ENCODE measurements at regions not wholly inside any gene's neighbourhood (a gene's known extent, or its start where the extent isn't known, plus 50 kb on each side); places are given as distances from the start of the nearest gene placed in this dataset.

DNA sequence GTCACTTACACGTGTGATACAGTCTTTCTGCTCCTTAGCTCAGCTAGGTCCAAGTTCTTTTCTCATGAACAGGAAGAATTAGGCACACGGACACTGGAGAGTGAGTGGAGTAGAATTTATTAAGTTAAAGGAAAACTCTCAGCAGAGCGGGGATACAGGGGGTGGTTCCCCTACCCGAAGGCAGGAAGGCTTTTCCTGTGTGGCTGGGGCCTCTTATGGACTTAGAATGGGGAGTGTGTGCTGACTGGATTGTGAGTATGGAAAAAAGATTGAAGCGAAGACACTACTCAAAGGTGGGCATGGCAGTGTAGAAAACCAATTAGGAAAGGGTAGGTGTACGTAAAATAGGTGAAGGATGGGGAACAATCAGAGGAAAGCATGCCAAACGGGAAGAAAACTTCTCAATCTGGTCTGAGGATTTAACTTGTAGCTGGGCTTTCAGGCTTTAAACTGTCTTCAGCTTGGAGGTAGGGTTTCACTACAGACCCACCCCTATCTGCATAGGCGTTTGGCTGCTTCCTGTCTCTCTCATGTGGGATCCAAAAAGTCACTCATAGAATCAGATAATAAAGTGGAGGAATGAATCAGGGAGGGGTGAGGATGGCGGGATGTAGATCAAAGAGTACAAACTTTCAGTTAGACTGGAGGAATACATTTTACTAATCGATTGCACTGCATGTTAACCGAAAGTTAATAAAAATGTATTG, 104.2 kb downstream of the ANKRD7 start:
- TF ChIP-seq SPI1 (IDR thresholded peaks at IDR 0.05; ENCODE audit: low read depth, low read length) (no peak), TAF1 (IDR thresholded peaks at IDR 0.05; ENCODE audit: low read depth, low read length) (no peak)
